GM21723 (cell line): ENCODE measurements at regions not wholly inside any gene's neighbourhood (a gene's known extent, or its start where the extent isn't known, plus 50 kb on each side); places are given as distances from the start of the nearest gene placed in this dataset.

Source experiments
- ATAC-seq: cut with Tn5 transposase; IDR thresholded peaks from one replicate; pipeline ENCODE4 v1.9.1; 2021; ENCODE audit warnings: mild to moderate bottlenecking, moderate library complexity; ENCODE audit not compliant: unreplicated experiment

DNA sequence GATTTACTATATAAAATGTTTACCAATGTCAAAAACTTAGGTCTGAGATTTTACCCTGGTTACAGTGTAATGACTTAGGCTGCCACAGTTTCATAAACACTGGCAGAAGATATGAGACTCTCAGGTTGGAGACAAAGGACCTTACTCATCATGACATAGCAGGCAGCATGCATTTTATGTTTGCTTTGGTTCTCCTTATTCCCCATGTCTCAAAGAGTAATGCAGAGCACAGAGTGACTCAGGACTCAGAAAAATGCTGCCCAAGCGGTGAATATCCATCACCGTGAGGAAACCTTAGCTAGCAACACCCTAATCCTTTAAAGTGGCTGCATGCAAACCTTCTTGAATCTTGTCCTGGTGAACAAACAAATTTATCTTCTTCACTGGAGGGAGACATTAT lies 112.1 kb upstream of the EYS start:
- no peak for ATAC-seq

DNA sequence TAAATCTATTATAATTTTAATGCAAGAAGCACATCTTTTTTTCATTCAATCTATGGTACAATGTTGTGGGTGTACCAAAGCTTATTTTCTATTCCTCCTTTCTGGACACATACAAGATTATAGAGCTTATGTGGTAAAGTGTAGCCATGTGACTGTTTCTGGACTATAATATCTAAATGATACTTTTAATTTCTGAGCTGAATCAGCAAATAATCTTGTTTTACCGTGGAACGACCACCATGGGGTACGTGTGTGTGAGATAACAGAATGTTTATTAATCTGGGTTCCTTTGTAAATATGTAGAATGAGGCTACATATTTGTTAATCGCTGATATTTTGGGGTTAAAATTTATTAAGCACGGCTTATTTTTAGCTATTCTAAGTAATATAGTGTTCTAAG lies 111.5 kb upstream of the EYS start:
- ATAC-seq: no peak

DNA sequence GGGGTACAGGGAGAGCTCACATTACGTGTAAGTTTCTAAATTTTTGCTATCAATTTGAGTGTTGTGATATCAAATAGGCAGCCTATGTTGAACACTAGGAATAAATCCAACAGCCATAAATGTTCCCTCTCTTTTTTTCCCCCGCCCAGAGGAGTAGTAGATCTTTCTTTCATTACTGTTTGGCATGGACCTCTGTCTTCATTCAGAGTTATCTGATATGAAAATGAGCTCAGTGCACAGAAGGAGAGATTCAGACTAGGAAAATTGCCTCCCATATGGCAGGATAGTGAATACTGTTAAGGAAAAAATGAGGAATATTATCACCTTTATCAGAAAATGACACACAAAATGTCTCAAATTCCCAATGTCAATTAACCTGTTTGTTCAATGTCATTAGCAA lies 110.0 kb upstream of the EYS start:
- no peak for ATAC-seq

DNA sequence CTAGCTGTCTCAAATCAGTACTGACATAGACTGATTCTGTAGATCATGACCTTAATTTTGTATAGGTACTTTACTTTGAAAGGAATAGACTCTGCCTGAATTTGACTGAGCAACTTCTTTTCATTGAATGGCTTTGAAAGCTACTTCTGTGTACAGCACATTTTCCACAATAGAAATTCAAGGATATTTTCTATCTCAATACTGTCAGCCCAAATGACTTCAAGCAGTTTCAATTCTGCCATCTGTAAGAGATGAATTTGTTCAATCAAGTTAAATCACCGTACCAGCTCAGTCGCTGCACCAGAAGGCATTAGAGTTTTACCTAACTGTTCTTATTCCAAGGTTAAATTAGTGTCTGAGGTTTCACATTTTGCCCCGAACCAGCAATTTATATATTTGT lies 107.0 kb upstream of the EYS start:
- no peak for ATAC-seq

DNA sequence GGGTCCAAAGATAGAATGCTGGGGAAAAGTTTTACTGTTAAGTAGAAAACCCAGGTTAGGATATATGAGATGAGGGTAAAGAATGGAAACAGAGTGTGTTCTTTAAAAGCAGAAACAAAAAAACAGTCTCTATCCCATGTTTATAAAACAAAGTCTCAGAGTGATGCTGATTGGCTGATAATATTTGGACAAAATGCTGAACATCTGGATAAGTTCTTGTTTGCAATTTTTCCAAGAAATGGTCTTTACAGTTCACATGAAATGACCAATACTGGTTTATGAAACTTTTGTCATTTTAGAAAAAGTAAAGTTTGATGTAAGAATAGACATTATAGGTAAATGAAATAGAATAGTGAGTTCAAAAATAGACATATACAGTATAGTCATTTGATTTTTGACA lies 96.2 kb upstream of the EYS start:
- no peak for ATAC-seq

DNA sequence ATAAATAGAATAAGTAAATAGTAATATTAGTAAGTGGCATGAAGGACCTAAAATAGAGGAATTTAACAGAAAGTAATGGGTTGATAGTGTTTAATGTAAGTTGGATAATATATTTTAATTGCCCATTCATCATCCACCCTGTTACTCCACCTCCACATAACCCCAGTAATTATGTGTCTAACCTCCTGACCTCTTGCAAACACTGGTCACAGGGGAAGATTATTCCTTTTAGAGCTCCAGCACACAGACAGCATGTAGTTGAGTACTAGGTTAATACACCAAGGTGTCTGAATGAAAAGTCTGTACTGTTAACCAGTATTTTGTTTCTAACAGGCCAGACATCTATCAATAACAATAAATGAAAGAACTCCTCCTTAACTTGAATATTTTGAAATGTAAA lies 92.4 kb upstream of the EYS start:
- no peak for ATAC-seq

DNA sequence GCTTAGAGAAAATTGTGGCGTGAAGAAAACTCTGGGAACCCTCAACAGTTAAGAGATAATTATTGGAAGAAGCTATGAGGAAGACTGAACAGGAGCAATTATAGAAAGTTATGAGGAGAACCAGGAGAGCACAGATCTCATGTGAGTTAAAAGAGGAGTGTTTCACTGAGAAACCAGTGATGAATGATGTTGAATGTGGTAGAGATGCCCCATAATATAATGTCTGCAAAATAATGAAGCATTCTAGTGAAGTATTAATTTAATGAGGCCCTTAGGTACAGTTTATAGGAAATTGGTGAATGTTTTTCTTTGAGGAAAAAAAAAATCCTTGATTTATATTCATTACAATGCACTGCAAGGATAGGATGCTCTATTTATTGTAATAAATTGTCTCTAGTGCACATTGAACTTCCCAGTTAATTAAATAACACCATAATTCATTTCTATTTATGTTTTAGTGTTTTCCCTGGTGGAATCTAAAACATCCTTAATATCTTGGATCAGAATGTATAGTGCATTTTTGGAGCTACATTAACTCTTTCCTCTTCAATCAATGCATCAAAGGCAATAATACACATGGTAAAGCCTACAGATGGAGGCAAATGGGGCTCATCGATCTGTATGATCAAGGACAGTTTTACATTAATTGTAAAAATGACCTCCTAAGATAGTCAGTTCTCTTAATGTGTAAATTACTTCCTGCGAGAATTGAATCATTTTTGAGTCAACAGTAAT lies 91.4 kb upstream of the EYS start:
- ATAC-seq: no peak

DNA sequence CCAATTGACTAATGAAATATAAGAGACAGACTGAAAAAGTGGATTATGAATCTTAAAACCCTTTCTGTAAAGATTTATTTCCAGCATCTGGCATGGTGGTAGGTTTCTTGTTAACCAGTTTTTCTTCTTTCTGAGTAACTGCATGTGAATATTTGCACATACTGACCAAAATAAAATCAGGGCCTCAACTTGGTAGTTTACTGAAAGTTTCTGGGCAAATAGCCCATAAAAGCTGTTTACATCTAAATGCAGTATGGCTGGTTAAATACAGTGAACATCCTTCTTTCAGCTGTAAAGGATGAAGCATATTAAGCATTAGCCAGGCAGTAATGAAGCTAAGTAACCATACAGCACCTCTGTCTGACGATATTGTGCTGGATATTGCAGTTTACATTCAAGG lies 83.6 kb upstream of the EYS start:
- ATAC-seq: no peak

DNA sequence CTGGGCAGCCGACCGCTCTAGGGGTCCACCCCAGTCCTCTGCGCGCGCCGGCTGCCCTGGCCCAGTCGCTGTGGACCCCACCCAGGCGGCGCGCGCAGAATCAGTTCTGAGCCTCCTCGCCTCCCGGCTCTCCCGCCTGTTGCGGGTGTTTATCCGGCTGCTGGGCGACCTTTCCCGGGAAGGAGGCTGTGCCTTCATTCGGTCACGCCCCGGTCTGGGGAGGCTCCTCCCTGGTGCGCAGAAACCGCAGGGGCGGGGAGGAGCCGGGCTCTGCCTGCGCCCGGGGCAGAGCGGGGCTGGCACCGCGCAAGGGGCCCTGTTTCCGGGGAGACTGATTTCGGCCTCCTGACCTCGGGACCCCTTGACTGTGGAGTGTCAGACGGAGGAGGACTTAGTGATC lies 80.8 kb upstream of the EYS start:
- ATAC-seq: no peak

DNA sequence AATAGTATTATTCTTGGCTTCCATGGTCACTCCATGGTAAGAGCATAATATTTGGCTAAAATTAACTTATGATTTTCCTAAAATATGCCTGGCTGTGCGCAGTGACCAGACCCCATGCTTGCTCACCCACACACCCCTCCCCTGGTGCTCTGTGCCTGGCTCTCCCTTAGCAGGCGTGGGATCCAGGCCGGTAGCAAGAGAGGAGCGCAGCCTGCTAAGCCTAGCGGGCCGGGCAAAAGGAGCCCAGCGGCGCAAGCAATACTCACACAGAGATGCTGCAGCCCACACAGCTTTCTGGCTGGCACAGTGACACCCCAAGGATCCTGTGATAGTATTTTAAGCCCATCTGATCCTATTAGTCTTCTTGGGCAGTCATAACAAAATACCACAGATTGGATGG lies 79.8 kb upstream of the EYS start:
- no peak for ATAC-seq

DNA sequence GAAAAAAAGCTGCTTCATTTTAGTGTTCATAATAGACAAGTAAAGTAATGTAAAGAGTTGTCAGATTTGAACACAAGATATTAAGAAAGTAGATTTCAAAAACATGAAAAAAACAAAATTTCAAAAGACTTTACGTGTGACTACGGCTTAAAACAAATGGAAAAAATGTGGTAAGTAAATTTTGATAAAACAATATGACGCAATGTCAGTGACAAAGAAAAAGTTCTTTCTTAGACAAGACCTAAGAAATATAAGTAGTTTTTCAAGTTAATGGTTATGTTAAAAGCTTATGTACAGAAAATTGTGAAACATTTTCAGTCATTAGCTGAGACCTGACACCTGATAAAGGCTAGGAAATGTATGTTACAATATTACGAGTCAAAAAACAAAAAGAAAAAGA lies 73.7 kb upstream of the EYS start:
- no peak for ATAC-seq

DNA sequence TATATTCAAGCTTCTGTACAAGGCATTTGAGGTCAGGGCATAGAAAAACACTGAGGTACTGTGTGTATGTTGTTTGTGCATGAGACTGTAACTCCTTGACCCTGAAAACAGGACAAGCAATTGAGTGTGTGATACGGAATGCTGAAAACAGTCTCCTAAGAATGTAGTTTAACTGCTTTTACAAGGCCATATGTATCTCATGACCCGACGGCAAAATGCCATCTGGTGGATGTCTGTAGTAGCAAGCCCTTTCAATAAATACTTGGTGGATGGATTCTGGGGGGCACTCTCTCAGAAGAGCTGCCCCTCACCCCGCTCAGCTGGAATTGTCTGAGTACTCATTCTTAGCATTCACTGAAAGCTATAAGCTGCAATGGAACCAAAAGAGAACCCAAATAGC lies 69.3 kb upstream of the EYS start:
- ATAC-seq: no peak

DNA sequence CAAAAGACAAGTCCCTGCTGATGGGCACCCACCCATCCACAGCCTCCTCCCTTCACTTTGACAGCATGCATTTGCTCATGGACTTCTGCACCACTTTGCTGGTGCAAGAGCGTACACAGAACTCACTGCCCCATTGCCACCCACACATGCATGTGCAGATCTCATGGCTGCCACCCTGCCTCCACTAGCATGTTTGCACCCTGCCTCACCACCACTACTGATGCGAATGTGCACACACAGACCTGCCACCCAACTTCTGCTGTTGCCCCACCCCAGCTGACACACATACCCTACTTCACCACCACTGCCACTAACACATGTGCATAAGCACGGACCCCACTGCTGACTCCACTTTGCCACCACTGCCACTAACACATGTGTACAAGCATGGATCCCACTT lies 64.9 kb upstream of the EYS start:
- ATAC-seq: no peak

DNA sequence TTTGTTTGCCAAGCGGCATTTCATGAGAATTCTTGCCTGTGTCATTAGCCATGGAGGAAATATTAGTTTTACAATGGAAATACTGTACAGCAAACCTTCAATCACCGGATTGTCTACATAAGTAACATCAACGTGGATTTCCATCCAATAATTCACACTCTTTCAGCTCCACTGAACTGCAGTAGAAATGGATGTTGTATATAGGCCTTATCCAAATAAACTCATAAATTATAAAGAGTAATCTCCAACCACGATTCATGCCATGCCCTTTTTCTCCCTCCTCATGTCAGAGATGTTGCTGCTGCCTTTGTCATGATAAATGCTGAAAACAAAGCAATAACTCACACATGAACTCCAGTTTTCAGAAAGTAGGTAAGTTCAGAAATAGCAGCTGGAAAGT lies 54.9 kb upstream of the EYS start:
- ATAC-seq: no peak

DNA sequence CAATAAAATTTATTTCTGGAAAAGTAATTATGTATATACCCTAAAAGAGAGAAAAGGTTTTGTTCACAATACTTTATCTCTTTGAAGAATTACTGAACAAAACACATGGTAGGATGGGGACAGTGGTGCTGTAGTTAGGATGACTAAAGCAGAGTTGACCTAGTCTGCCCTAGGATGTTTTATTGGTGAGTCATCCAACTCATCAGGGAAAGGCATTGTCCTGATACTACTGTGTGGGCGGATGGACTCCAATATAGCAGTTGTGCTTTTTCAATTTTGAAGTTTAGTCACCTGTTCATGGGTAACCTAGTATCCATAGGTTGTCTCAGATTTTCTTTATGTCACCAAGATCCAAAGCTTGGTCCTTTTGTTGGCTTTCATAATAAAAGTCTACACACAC lies 53.3 kb upstream of the EYS start:
- ATAC-seq: no peak
